Fibroblast of lung (primary cell): ENCODE measurements at regions not wholly inside any gene's neighbourhood (a gene's known extent, or its start where the extent isn't known, plus 50 kb on each side); places are given as distances from the start of the nearest gene placed in this dataset.
A peak's percentile ranks its signal among the peaks of the same experiment; 100 is the strongest.

Experiments used
- DNase-seq, 2 donors: peaks; one replicate each; pipeline versions ENCODE4 v3.0.0 to v3.0.0-alpha.2; 2010; ENCODE audit warnings: low read depth in 2 of 2
- H2AFZ ChIP-seq: 2 replicates; pipeline ENCODE4 v1.5.1; 2012; ENCODE audit warnings: low read length, control low read depth, inconsistent platforms
- H3K27ac ChIP-seq: 2 replicates; pipeline ENCODE4 v1.5.1; 2011; ENCODE audit warnings: low read length, control low read depth; ENCODE audit not compliant: insufficient read depth
- H3K27me3 ChIP-seq: 2 replicates; pipeline ENCODE4 v1.5.1; 2011; ENCODE audit warnings: mild to moderate bottlenecking, low read length; ENCODE audit not compliant: control insufficient read depth, insufficient read depth
- H3K36me3 ChIP-seq: 2 replicates; pipeline ENCODE4 v1.5.1; 2011; ENCODE audit warnings: low read length; ENCODE audit not compliant: control insufficient read depth, insufficient read depth
- H3K4me1 ChIP-seq: 2 replicates; pipeline ENCODE4 v1.5.1; 2011; ENCODE audit warnings: low read length; ENCODE audit not compliant: control insufficient read depth, insufficient read depth; ENCODE audit errors: extremely low read depth
- H3K4me2 ChIP-seq: 2 replicates; pipeline ENCODE4 v1.5.1; 2011; ENCODE audit warnings: low read length, control low read depth; ENCODE audit not compliant: insufficient read depth; ENCODE audit errors: extremely low read depth
- H3K4me3 ChIP-seq, 4 experiments: fragments of 200-600 bp in 1 of 4; sonication (generic) in 1 of 4; replicated peaks in 1 of 4; 2 replicates each; pipeline ENCODE4 v1.5.1; 2011 to 2016; ENCODE audit warnings: low read length in 4 of 4, low read depth in 3 of 4, mild to moderate bottlenecking in 3 of 4, control low read depth in 2 of 4, inconsistent platforms in 1 of 4, mixed read lengths in 1 of 4; ENCODE audit not compliant: insufficient read depth in 1 of 4; ENCODE audit errors: control extremely low read depth in 1 of 4
- H3K79me2 ChIP-seq: 2 replicates; pipeline ENCODE4 v1.5.1; 2012; ENCODE audit warnings: mild to moderate bottlenecking, low read length, inconsistent platforms; ENCODE audit not compliant: control insufficient read depth, insufficient read depth
- H3K9ac ChIP-seq: 2 replicates; pipeline ENCODE4 v1.5.1; 2011; ENCODE audit warnings: mild to moderate bottlenecking, low read length, control low read depth; ENCODE audit not compliant: insufficient read depth
- H3K9me3 ChIP-seq: 2 replicates; pipeline ENCODE4 v1.5.1; 2012; ENCODE audit warnings: low read depth, low read length; ENCODE audit not compliant: control insufficient read depth, insufficient read depth
- H4K20me1 ChIP-seq: 2 replicates; pipeline ENCODE4 v1.5.1; 2011; ENCODE audit warnings: low read length; ENCODE audit not compliant: control insufficient read depth, insufficient read depth; ENCODE audit errors: extremely low read depth
- EZH2 ChIP-seq: IDR thresholded peaks from 2 replicates; pipeline ENCODE4 v1.5.1; 2012; ENCODE audit warnings: low read length, control low read depth, mild to moderate bottlenecking; ENCODE audit errors: missing control alignments
- TF ChIP-seq, protein P1 (sequence below), 2 donors: IDR thresholded peaks in 1 of 2; conservative IDR thresholded peaks in 1 of 2; 1 replicate in 1 of 2; 2 replicates in 1 of 2; pipeline ENCODE4 v1.5.1; 2011 to 2012; ENCODE audit warnings: low read length in 2 of 2, control low read depth in 1 of 2, inconsistent platforms in 1 of 2, low read depth in 1 of 2, mild to moderate bottlenecking in 1 of 2

DNA sequence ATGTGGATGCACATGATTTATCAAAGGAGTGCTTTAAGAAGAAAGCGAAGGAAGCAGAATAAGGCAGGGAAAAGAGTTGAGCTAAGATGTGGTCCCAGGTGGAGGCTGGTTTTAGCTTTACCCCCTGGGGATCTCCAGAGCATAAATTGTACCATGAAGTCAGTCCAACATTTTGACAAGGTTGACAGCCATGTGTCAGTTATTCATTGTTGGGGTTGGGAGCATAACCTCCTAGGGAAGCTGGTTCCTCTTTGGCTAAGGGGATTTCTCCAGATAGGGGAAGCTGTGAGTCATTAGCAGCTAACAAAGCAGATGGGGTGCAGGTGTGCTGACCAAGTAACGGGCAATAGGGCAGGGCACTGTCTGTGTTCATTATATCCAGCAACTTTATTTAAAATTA lies 123.7 kb upstream of the IGSF10 start:
- no peak for TF ChIP-seq EZH2
- TF ChIP-seq, protein P1, sequence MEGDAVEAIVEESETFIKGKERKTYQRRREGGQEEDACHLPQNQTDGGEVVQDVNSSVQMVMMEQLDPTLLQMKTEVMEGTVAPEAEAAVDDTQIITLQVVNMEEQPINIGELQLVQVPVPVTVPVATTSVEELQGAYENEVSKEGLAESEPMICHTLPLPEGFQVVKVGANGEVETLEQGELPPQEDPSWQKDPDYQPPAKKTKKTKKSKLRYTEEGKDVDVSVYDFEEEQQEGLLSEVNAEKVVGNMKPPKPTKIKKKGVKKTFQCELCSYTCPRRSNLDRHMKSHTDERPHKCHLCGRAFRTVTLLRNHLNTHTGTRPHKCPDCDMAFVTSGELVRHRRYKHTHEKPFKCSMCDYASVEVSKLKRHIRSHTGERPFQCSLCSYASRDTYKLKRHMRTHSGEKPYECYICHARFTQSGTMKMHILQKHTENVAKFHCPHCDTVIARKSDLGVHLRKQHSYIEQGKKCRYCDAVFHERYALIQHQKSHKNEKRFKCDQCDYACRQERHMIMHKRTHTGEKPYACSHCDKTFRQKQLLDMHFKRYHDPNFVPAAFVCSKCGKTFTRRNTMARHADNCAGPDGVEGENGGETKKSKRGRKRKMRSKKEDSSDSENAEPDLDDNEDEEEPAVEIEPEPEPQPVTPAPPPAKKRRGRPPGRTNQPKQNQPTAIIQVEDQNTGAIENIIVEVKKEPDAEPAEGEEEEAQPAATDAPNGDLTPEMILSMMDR (conservative IDR thresholded peaks at IDR 0.05 in 1 of 2, IDR thresholded peaks at IDR 0.05 in 1 of 2; ENCODE audit: low read depth in 1 of 2, low read length in 2 of 2): no peak
- no peaks in the 10 kb centered on the region for H3K4me1 ChIP-seq
- H4K20me1 ChIP-seq: no peaks in the 10 kb centered on the region
- H3K36me3 ChIP-seq: no peaks in the 10 kb centered on the region
- H3K4me3 ChIP-seq: no peak overlapping the region
- H3K27ac ChIP-seq: no peak overlapping the region
- H3K27me3 ChIP-seq: no peaks in the 10 kb centered on the region
- no peaks in the 10 kb centered on the region for H3K9me3 ChIP-seq
- no peak overlapping the region for H3K9ac ChIP-seq
- peak in 1 of 2 donors; percentile 22 for DNase-seq
- H3K79me2 ChIP-seq: no peaks in the 10 kb centered on the region
- no peak overlapping the region for H3K4me2 ChIP-seq
- no peak overlapping the region for H2AFZ ChIP-seq

DNA sequence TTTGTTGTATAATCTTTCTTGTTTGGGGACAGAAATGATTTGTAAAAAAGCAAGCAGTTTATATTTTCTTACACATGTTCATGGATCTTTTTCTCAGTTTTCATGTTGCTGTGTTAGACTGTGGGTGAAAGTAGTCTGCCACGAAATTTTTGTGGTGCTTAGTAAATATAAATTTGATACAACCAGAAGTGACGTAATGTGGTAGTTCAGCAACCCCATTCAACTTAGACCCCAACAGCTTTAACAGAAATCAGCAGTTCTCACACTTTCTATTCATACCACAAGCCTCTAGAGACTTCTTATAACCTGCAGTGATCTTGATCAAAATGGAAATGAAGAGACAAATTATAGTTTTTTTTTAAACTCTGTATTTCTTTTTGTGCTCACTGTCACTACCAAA lies 120.2 kb upstream of the IGSF10 start:
- H3K9ac ChIP-seq: no peak overlapping the region
- no peak overlapping the region for H2AFZ ChIP-seq
- H3K27ac ChIP-seq: no peak overlapping the region

DNA sequence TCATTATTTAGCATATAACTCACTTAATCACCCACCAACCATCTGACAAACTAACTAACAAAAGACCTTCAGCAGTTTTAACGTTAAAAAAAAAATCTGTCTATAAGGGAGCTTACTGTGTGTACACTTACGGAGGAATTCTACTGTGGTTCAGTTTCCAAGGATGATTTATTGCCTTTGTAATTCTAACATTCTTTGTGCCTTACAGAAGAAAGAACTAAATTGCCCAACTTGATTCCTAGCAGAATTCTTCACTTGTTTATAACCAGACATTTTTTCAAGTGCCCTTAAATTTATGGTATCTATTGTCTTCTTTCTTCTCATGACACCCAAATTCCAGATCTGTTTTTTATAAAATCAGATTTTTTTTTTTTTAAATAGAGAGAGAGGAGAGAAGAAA lies 119.7 kb upstream of the IGSF10 start:
- H3K4me2 ChIP-seq: no peak overlapping the region

More for the DNA sequence above, 120.2 kb upstream of the IGSF10 start:
- H4K20me1 ChIP-seq: no peaks in the 10 kb centered on the region
- DNase-seq: peak; percentile 25 to 73
- H3K4me3 ChIP-seq: no peak overlapping the region
- no peak for TF ChIP-seq EZH2
- TF ChIP-seq, protein P1 (conservative IDR thresholded peaks at IDR 0.05 in 1 of 2, IDR thresholded peaks at IDR 0.05 in 1 of 2; ENCODE audit: low read depth in 1 of 2, low read length in 2 of 2): no peak
- H3K36me3 ChIP-seq: no peaks in the 10 kb centered on the region
- no peaks in the 10 kb centered on the region for H3K27me3 ChIP-seq
- no peaks in the 10 kb centered on the region for H3K79me2 ChIP-seq
- H3K4me2 ChIP-seq: no peak overlapping the region
- H3K4me1 ChIP-seq: no peaks in the 10 kb centered on the region
- no peaks in the 10 kb centered on the region for H3K9me3 ChIP-seq

More for the DNA sequence above, 119.7 kb upstream of the IGSF10 start:
- Histone ChIP-seq H3K4me3 (no peak overlapping the region), H3K9me3 (no peaks in the 10 kb centered on the region), H3K36me3 (no peaks in the 10 kb centered on the region), H3K79me2 (no peaks in the 10 kb centered on the region), H3K27ac (no peak overlapping the region), H3K27me3 (no peaks in the 10 kb centered on the region), H2AFZ (no peak overlapping the region), H3K9ac (no peak overlapping the region), H4K20me1 (no peaks in the 10 kb centered on the region), H3K4me1 (no peaks in the 10 kb centered on the region)
- TF ChIP-seq, protein P1 (conservative IDR thresholded peaks at IDR 0.05 in 1 of 2, IDR thresholded peaks at IDR 0.05 in 1 of 2; ENCODE audit: low read depth in 1 of 2, low read length in 2 of 2): no peak
- TF ChIP-seq EZH2: no peak
- DNase-seq: peak; percentile 89 to 97
